ENCODE measurements at regions not wholly inside any gene's neighbourhood (a gene's known extent, or its start where the extent isn't known, plus 50 kb on each side); places are given as distances from the start of the nearest gene placed in this dataset.

DNA sequence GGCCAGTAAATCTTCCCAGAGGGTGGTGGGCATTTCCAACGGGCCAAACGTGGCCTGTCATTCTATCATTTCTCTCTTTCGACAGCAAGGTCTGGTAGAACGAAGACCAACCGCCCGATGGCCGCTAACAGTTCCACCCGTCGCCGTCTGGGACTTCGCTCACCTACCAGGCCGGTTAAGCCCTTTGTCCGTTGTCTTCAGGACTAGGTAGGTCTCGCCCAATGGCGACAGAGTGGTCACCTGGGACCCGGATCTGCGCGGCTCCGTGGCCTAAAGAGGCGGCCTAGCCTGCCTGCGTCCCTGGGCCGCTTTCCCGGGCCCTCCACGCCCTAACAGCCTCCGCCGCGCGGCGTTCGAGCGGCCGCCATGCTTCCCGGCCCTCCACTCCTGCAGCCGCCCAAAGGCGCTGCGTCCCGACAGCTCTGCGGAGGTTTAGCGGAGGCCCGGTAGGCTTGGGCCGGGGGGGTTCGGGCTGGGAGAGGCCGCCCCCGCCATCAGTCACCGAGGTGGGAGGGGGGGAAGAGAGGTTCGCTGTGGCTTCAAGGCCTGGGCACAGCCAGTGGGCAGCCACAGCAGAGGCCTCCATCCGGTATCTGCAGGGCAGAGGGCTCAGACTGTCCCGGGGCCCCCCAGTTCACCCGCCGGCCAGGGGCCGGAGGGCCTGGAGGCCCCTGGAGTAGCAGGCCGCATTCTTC lies 194.0 kb upstream of the BRWD3 start:
- ChIA-PET POLR2A (no interaction called here), CTCF (no interaction called here)
- no peak for FAIRE-seq
- TF ChIP-seq ZNF302 (CRISPR knock-in tag; IDR thresholded peaks at IDR 0.05) (no peak), JUNB (IDR thresholded peaks at IDR 0.05) (no peak), CHD4 (IDR thresholded peaks at IDR 0.05; ENCODE audit: borderline replicate concordance) (no peak), ESRRA (IDR thresholded peaks at IDR 0.05; ENCODE audit: borderline replicate concordance, low read length) (no peak), HDAC2 (IDR thresholded peaks at IDR 0.05) (no peak)
- TF ChIP-seq, protein P1, sequence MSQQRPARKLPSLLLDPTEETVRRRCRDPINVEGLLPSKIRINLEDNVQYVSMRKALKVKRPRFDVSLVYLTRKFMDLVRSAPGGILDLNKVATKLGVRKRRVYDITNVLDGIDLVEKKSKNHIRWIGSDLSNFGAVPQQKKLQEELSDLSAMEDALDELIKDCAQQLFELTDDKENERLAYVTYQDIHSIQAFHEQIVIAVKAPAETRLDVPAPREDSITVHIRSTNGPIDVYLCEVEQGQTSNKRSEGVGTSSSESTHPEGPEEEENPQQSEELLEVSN (IDR thresholded peaks at IDR 0.05; ENCODE audit: borderline replicate concordance, low read depth) = no peak
- no peak overlapping the region for H3K4me3 ChIP-seq
- no peak for ATAC-seq
- H3K4me2 ChIP-seq = no peak overlapping the region
- DNase-seq (ENCODE audit: low read depth in 1 of 2, low spot score in 1 of 2) = no peak
- no peaks in the 10 kb centered on the region for H3K4me1 ChIP-seq
- H3K9me3 ChIP-seq = no peaks in the 10 kb centered on the region
- H3K27ac ChIP-seq = no peak overlapping the region
- WGBS (ENCODE audit: missing lambda C conversion rate) = 27% methylated on average over 13 of the region's 52 CpGs

DNA sequence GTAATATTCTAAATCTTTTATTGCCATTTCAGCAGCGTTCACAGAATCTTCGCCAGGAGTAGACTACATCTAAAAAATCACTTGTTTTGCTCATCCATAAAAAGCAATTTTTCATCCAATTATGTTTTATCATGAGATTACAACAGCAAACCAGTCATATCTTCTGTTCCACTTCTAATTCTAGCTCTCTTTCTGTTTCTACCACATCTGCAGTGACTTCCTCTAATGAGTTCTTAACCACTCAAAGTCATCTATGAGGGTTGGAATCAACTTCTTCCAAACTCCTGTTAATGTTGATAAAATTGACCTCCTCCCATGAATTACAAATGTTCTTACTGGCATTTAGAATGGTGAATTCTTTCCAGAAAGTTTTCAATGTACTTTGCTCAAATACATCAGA lies 174.4 kb upstream of the BRWD3 start:
- ATAC-seq (no peak), DNase-seq (ENCODE audit: low read depth in 1 of 2, low spot score in 1 of 2) (no peak), FAIRE-seq (peak; percentile 23)
- H3K4me3 ChIP-seq = no peak overlapping the region
- H3K27ac ChIP-seq = no peak overlapping the region
- no peaks in the 10 kb centered on the region for H3K9me3 ChIP-seq
- ChIA-PET POLR2A (no interaction called here), CTCF (no interaction called here)
- no peaks in the 10 kb centered on the region for H3K4me1 ChIP-seq
- 1% methylated on average over 2 of the region's 2 CpGs for WGBS (ENCODE audit: missing lambda C conversion rate)
- TF ChIP-seq FOXS1 (CRISPR knock-in tag; IDR thresholded peaks at IDR 0.05) (no peak), BHLHE40 (IDR thresholded peaks at IDR 0.05; ENCODE audit: low read depth, low read length) (no peak), EP300 (IDR thresholded peaks at IDR 0.05) (no peak), TP53 (CRISPR knock-in tag; IDR thresholded peaks at IDR 0.05) (no peak), NPAS2 (CRISPR knock-in tag; IDR thresholded peaks at IDR 0.05; ENCODE audit: borderline replicate concordance) (no peak), FOSB (CRISPR knock-in tag; IDR thresholded peaks at IDR 0.05) (no peak), RFX5 (IDR thresholded peaks at IDR 0.05) (no peak), JUNB (IDR thresholded peaks at IDR 0.05) (no peak), RNF2 (IDR thresholded peaks at IDR 0.05; ENCODE audit: borderline replicate concordance, low read depth) (no peak), NFE2L2 (conservative IDR thresholded peaks at IDR 0.05; ENCODE audit: low read length) (no peak), HEYL (CRISPR knock-in tag; IDR thresholded peaks at IDR 0.05) (no peak), POLR2A (IDR thresholded peaks at IDR 0.05; ENCODE audit: low read length) (no peak), ZNF302 (CRISPR knock-in tag; IDR thresholded peaks at IDR 0.05) (no peak), KDM1A (IDR thresholded peaks at IDR 0.05; ENCODE audit: low read depth) (no peak), EHMT2 (IDR thresholded peaks at IDR 0.05; ENCODE audit: low read depth) (no peak)
- TF ChIP-seq, protein P2, sequence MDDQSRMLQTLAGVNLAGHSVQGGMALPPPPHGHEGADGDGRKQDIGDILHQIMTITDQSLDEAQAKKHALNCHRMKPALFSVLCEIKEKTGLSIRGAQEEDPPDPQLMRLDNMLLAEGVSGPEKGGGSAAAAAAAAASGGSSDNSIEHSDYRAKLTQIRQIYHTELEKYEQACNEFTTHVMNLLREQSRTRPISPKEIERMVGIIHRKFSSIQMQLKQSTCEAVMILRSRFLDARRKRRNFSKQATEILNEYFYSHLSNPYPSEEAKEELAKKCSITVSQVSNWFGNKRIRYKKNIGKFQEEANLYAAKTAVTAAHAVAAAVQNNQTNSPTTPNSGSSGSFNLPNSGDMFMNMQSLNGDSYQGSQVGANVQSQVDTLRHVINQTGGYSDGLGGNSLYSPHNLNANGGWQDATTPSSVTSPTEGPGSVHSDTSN (IDR thresholded peaks at IDR 0.05) = no peak
- TF ChIP-seq, protein P3, sequence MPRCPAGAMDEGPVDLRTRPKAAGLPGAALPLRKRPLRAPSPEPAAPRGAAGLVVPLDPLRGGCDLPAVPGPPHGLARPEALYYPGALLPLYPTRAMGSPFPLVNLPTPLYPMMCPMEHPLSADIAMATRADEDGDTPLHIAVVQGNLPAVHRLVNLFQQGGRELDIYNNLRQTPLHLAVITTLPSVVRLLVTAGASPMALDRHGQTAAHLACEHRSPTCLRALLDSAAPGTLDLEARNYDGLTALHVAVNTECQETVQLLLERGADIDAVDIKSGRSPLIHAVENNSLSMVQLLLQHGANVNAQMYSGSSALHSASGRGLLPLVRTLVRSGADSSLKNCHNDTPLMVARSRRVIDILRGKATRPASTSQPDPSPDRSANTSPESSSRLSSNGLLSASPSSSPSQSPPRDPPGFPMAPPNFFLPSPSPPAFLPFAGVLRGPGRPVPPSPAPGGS (IDR thresholded peaks at IDR 0.05) = no peak
- TF ChIP-seq, protein P4, sequence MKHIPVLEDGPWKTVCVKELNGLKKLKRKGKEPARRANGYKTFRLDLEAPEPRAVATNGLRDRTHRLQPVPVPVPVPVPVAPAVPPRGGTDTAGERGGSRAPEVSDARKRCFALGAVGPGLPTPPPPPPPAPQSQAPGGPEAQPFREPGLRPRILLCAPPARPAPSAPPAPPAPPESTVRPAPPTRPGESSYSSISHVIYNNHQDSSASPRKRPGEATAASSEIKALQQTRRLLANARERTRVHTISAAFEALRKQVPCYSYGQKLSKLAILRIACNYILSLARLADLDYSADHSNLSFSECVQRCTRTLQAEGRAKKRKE (CRISPR knock-in tag; IDR thresholded peaks at IDR 0.05; ENCODE audit: low read depth) = no peak
- TF ChIP-seq, protein P5, sequence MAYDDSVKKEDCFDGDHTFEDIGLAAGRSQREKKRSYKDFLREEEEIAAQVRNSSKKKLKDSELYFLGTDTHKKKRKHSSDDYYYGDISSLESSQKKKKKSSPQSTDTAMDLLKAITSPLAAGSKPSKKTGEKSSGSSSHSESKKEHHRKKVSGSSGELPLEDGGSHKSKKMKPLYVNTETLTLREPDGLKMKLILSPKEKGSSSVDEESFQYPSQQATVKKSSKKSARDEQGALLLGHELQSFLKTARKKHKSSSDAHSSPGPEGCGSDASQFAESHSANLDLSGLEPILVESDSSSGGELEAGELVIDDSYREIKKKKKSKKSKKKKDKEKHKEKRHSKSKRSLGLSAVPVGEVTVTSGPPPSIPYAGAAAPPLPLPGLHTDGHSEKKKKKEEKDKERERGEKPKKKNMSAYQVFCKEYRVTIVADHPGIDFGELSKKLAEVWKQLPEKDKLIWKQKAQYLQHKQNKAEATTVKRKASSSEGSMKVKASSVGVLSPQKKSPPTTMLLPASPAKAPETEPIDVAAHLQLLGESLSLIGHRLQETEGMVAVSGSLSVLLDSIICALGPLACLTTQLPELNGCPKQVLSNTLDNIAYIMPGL (CRISPR knock-in tag; IDR thresholded peaks at IDR 0.05; ENCODE audit: borderline replicate concordance) = no peak
- no peak overlapping the region for H3K4me2 ChIP-seq

All from A549 (cell line).